H1 (cell line): ENCODE measurements at regions not wholly inside any gene's neighbourhood (a gene's known extent, or its start where the extent isn't known, plus 50 kb on each side); places are given as distances from the start of the nearest gene placed in this dataset.

Experiments used
- ASH2L ChIP-seq: fragments of 200-600, 300-600 bp; sonication (generic); IDR thresholded peaks from one replicate; pipeline ENCODE4 v1.7.1; 2017; ENCODE audit warnings: low read length
- EP300 ChIP-seq, 2 experiments: IDR thresholded peaks; 1 replicate in 1 of 2; 2 replicates in 1 of 2; pipeline ENCODE4 v1.6.1; 2011 to 2012; ENCODE audit warnings: low read depth in 2 of 2, low read length in 2 of 2, mild to moderate bottlenecking in 2 of 2, borderline replicate concordance in 1 of 2, inconsistent platforms in 1 of 2, moderate library complexity in 1 of 2
- MAFK ChIP-seq: IDR thresholded peaks from 2 replicates; pipeline ENCODE4 v1.6.1; 2012; ENCODE audit warnings: low read depth, mild to moderate bottlenecking, improper control_type of control experiment, low read length
- POLR2A ChIP-seq, 2 experiments: IDR thresholded peaks; 1 replicate in 1 of 2; 2 replicates in 1 of 2; pipeline ENCODE4 v1.6.1; 2011; ENCODE audit warnings: low read depth in 2 of 2, low read length in 2 of 2, mild to moderate bottlenecking in 2 of 2; ENCODE audit errors: control extremely low read depth in 1 of 2
- SUZ12 ChIP-seq: fragments of 200-600 bp; sonication (generic); IDR thresholded peaks from 2 replicates; pipeline ENCODE4 v1.6.1; 2012; ENCODE audit warnings: mild to moderate bottlenecking, inconsistent platforms, low read length, moderate library complexity, mixed read lengths
- TAF1 ChIP-seq: IDR thresholded peaks from 2 replicates; pipeline ENCODE4 v1.6.1; 2011; ENCODE audit warnings: mild to moderate bottlenecking, low read depth, low read length
- ZNF274 ChIP-seq: IDR thresholded peaks from 2 replicates; pipeline ENCODE4 v1.7.0; 2012; ENCODE audit warnings: low read length, borderline replicate concordance; ENCODE audit errors: extremely low read depth

GRCh38 chr6:156564127-156564806, 212.9 kb upstream of the ARID1B start (continued):
- no peak for TF ChIP-seq MAFK
- TF ChIP-seq ZNF274: no peak
- TF ChIP-seq POLR2A (IDR thresholded peaks at IDR 0.05; ENCODE audit: control extremely low read depth in 1 of 2, low read depth in 2 of 2, low read length in 2 of 2): no peak
- TF ChIP-seq SUZ12: no peak
- TF ChIP-seq EP300 (IDR thresholded peaks at IDR 0.05; ENCODE audit: borderline replicate concordance in 1 of 2, low read depth in 2 of 2, low read length in 2 of 2): no peak
- no peak for TF ChIP-seq TAF1
- TF ChIP-seq ASH2L: no peak
